Myocyte (in vitro differentiated cells): ENCODE measurements at regions not wholly inside any gene's neighbourhood (a gene's known extent, or its start where the extent isn't known, plus 50 kb on each side); places are given as distances from the start of the nearest gene placed in this dataset.
"Not testable (repeated sequence)": the region's sequence is repeated elsewhere in the genome, so short reads cannot be mapped to it uniquely, and the experiment has no call there.

Experiments used
- DNase-seq: peaks from one replicate; pipeline ENCODE4 v3.0.0-alpha.2; 2012; ENCODE audit warnings: low read depth

- no peak for DNase-seq
These were observed 66.9 kb upstream of the RHOBTB1 start for GRCh38 chr10:61010863-61011262.

GRCh38 chr10:61003069-61003468 lies 59.1 kb upstream of the RHOBTB1 start:
- DNase-seq = not testable (repeated sequence)

GRCh38 chr10:61001731-61002122 lies 57.7 kb upstream of the RHOBTB1 start:
- no peak for DNase-seq

- DNase-seq = peak; percentile 13
These were observed 57.1 kb upstream of the RHOBTB1 start for GRCh38 chr10:61000769-61001730.

GRCh38 chr10:60998932-60999331 lies 54.9 kb upstream of the RHOBTB1 start:
- no peak for DNase-seq

GRCh38 chr10:60994128-60994527 lies 50.1 kb upstream of the RHOBTB1 start:
- DNase-seq = no peak
